ENCODE measurements at regions not wholly inside any gene's neighbourhood (a gene's known extent, or its start where the extent isn't known, plus 50 kb on each side); places are given as distances from the start of the nearest gene placed in this dataset.

GRCh38 chr5:175032741-175033151 lies 308.4 kb downstream of the MSX2 start:
- TF ChIP-seq CTCF (IDR thresholded peaks at IDR 0.05 in 8 of 11, conservative IDR thresholded peaks at IDR 0.05 in 3 of 11) (no peak), POLR2A (IDR thresholded peaks at IDR 0.05) (no peak), POLR2AphosphoS5 (IDR thresholded peaks at IDR 0.05) (no peak)

Data from spleen (tissue), 7 donors.